A549 (cell line): ENCODE measurements at regions not wholly inside any gene's neighbourhood (a gene's known extent, or its start where the extent isn't known, plus 50 kb on each side); places are given as distances from the start of the nearest gene placed in this dataset.
"Not testable (repeated sequence)": the region's sequence is repeated elsewhere in the genome, so short reads cannot be mapped to it uniquely, and the experiment has no call there.

ENCODE experiments used
- ATAC-seq, 2 experiments: fragments of 200-7000 bp in 1 of 2; fragments of >200 bp in 1 of 2; cut with Nextera tagmentation in 1 of 2; cut with Tn5 transposase in 1 of 2; 3 replicates each; pipeline versions ENCODE4 v1.8.0 to v1.9.1; 2018 to 2020; ENCODE audit warnings: mild to moderate bottlenecking in 1 of 2, moderate library complexity in 1 of 2
- CTCF ChIA-PET: fragments of 300-600 bp; sonication (Branson Sonifier 250); formaldehyde crosslinking; extraction: SDS; loops from one replicate; lab custom pipeline; 2021; ENCODE audit warnings: antibody characterized with exemption, inconsistent platforms; lab: Yijun Ruan, JAX
- POLR2A ChIA-PET: fragments of 350-600 bp; formaldehyde crosslinking; extraction: SDS; loops from one replicate; lab custom pipeline; 2021; ENCODE audit warnings: antibody characterized with exemption, inconsistent platforms; lab: Yijun Ruan, JAX
- DNase-seq, 2 experiments: peaks; one replicate each; pipeline versions ENCODE4 v3.0.0 to v3.0.0-alpha.2; 2011 to 2016; ENCODE audit warnings: low read depth in 1 of 2, low spot score in 1 of 2
- FAIRE-seq: peaks from 2 replicates; lab custom pipeline; 2011; peaks lifted over from hg19 to GRCh38; lab: Jason Lieb, UNC
- H3K27ac ChIP-seq, 2 experiments: fragments of >200 bp; sonication (Bioruptor Twin); formaldehyde crosslinking; 3 replicates each; pipeline ENCODE4 v1.5.1; 2016 to 2017
- H3K4me1 ChIP-seq: fragments of >200 bp; sonication (Bioruptor Twin); formaldehyde crosslinking; 3 replicates; pipeline ENCODE4 v1.6.1; 2016
- H3K4me2 ChIP-seq: fragments of >200 bp; sonication (Bioruptor Twin); formaldehyde crosslinking; 3 replicates; pipeline ENCODE4 v1.6.1; 2016
- H3K4me3 ChIP-seq: fragments of >200 bp; sonication (Bioruptor Twin); formaldehyde crosslinking; 3 replicates; pipeline ENCODE4 v1.5.1; 2016
- H3K9me3 ChIP-seq: fragments of >200 bp; sonication (Bioruptor Twin); formaldehyde crosslinking; 3 replicates; pipeline ENCODE4 v1.6.1; 2016
- EHF ChIP-seq: fragments of 250-450 bp; sonication (Bioruptor Pico); IDR thresholded peaks from 2 replicates; pipeline ENCODE4 v1.5.0; 2020; ENCODE audit warnings: mild to moderate bottlenecking
- EHMT2 ChIP-seq: fragments of 200-600 bp; sonication (generic); IDR thresholded peaks from 2 replicates; pipeline ENCODE4 v1.6.1; 2016; ENCODE audit warnings: antibody characterized with exemption, low read depth, mild to moderate bottlenecking, moderate library complexity
- FOXS1 ChIP-seq: fragments of 250-450 bp; sonication (Bioruptor Pico); IDR thresholded peaks from 2 replicates; pipeline ENCODE4 v1.5.0; 2020; ENCODE audit warnings: mild to moderate bottlenecking, moderate library complexity
- HDAC2 ChIP-seq: fragments of 200-600 bp; sonication (generic); IDR thresholded peaks from 2 replicates; pipeline ENCODE4 v1.6.1; 2016
- HEYL ChIP-seq: fragments of 250-450 bp; sonication (Bioruptor Pico); IDR thresholded peaks from 2 replicates; pipeline ENCODE4 v1.8.0; 2021; ENCODE audit warnings: mild to moderate bottlenecking, moderate library complexity
- MAFK ChIP-seq: fragments of 450-650 bp; IDR thresholded peaks from 2 replicates; pipeline ENCODE4 v1.6.1; 2014; ENCODE audit not compliant: partially characterized antibody
- NR3C1 ChIP-seq: fragments of >200 bp; sonication (Bioruptor Twin); formaldehyde crosslinking; IDR thresholded peaks from 3 replicates; pipeline ENCODE4 v1.6.1; 2017
- RAD21 ChIP-seq, 2 experiments: fragments of >200 bp in 1 of 2; sonication (Bioruptor Twin) in 1 of 2; formaldehyde crosslinking in 1 of 2; IDR thresholded peaks in 1 of 2; conservative IDR thresholded peaks in 1 of 2; 2 replicates in 1 of 2; 3 replicates in 1 of 2; pipeline ENCODE4 v1.6.1; 2012 to 2018; ENCODE audit warnings: inconsistent platforms in 1 of 2
- RNF2 ChIP-seq: fragments of 200-600 bp; sonication (generic); IDR thresholded peaks from 2 replicates; pipeline ENCODE4 v1.6.1; 2016; ENCODE audit warnings: low read depth, mild to moderate bottlenecking, antibody characterized with exemption, moderate library complexity, borderline replicate concordance
- SREBF2 ChIP-seq: fragments of 450-650 bp; IDR thresholded peaks from 2 replicates; pipeline ENCODE4 v1.6.1; 2014; ENCODE audit warnings: mild to moderate bottlenecking, moderate library complexity
- TFCP2L1 ChIP-seq: fragments of 250-450 bp; sonication (Bioruptor Pico); IDR thresholded peaks from 2 replicates; pipeline ENCODE4 v1.5.0; 2021; ENCODE audit warnings: mild to moderate bottlenecking
- ZSCAN20 ChIP-seq: fragments of 250-450 bp; sonication (Bioruptor Pico); IDR thresholded peaks from 2 replicates; pipeline ENCODE4 v1.8.0; 2022; ENCODE audit warnings: mild to moderate bottlenecking, moderate library complexity
- WGBS: methylation state at CpG from one replicate; pipeline ENCODE4 v1.1.6; 2017; ENCODE audit errors: missing lambda C conversion rate; 5-methylcytosine and 5-hydroxymethylcytosine counted together
- TF ChIP-seq, protein P1 (sequence below): fragments of 200-600 bp; sonication (generic); IDR thresholded peaks from 2 replicates; pipeline ENCODE4 v1.6.1; 2016; ENCODE audit warnings: antibody characterized with exemption, mild to moderate bottlenecking, moderate library complexity
- TF ChIP-seq, protein P2 (sequence below): IDR thresholded peaks from 2 replicates; pipeline ENCODE4 v1.6.1; 2012; ENCODE audit warnings: low read depth, borderline replicate concordance
- TF ChIP-seq, protein P3 (sequence below): fragments of >200 bp; sonication (Bioruptor Twin); formaldehyde crosslinking; IDR thresholded peaks from 3 replicates; pipeline ENCODE4 v1.6.1; 2016
- TF ChIP-seq, protein P4 (sequence below): fragments of 450-650 bp; IDR thresholded peaks from 2 replicates; pipeline ENCODE4 v1.6.1; 2014; ENCODE audit warnings: antibody characterized with exemption
- TF ChIP-seq, protein P5 (sequence below): fragments of >200 bp; sonication (Bioruptor Twin); formaldehyde crosslinking; IDR thresholded peaks from 3 replicates; pipeline ENCODE4 v1.5.1; 2016

DNA sequence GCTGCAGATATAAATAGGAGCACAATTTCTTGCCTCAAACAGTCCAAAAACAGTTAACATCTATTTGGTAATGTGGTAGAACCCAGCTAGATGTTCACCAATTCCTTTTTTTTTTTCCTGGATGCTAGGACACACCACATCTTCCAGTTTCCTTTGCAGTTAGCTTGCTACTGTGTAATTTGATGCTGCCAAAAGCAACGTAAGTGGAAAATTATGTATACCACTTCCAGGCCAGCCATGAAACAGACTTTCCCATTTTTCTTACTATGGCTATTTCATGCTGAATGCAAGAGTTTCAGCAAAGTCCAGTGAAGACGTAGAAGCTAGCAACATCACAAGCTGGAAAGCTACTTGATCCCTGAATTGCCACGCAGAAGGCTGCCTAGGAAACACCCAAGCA is 667.2 kb downstream of the TLE1 start (continued):
- no peak for TF ChIP-seq HDAC2
- no peak for TF ChIP-seq ZSCAN20
- no peak for TF ChIP-seq TFCP2L1 (CRISPR knock-in tag)
- TF ChIP-seq, protein P1, sequence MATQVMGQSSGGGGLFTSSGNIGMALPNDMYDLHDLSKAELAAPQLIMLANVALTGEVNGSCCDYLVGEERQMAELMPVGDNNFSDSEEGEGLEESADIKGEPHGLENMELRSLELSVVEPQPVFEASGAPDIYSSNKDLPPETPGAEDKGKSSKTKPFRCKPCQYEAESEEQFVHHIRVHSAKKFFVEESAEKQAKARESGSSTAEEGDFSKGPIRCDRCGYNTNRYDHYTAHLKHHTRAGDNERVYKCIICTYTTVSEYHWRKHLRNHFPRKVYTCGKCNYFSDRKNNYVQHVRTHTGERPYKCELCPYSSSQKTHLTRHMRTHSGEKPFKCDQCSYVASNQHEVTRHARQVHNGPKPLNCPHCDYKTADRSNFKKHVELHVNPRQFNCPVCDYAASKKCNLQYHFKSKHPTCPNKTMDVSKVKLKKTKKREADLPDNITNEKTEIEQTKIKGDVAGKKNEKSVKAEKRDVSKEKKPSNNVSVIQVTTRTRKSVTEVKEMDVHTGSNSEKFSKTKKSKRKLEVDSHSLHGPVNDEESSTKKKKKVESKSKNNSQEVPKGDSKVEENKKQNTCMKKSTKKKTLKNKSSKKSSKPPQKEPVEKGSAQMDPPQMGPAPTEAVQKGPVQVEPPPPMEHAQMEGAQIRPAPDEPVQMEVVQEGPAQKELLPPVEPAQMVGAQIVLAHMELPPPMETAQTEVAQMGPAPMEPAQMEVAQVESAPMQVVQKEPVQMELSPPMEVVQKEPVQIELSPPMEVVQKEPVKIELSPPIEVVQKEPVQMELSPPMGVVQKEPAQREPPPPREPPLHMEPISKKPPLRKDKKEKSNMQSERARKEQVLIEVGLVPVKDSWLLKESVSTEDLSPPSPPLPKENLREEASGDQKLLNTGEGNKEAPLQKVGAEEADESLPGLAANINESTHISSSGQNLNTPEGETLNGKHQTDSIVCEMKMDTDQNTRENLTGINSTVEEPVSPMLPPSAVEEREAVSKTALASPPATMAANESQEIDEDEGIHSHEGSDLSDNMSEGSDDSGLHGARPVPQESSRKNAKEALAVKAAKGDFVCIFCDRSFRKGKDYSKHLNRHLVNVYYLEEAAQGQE = no peak
- no peak for TF ChIP-seq RAD21 (conservative IDR thresholded peaks at IDR 0.05 in 1 of 2, IDR thresholded peaks at IDR 0.05 in 1 of 2)

DNA sequence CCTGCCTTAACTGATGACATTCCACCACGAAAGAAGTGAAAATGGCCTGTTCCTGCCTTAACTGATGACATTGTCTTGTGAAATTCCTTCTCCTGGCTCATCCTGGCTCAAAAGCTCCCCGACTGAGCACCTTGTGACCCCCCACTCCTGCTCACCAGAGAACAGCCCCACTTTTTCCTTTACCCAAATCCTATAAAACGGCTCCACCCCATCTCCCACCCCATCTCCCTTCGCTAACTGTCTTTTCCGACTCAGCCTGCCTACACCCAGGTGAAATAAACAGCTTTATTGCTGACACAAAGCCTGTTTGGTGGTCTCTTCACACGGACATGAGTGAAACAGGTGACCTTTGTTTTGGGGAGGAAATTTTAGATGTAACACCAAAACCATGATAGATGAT is 674.4 kb downstream of the TLE1 start:
- DNase-seq, H3K27ac ChIP-seq, POLR2A ChIA-PET, FAIRE-seq, H3K4me3 ChIP-seq, H3K4me1 ChIP-seq, CTCF ChIA-PET, H3K9me3 ChIP-seq, H3K4me2 ChIP-seq, ATAC-seq: not testable (repeated sequence)
- 56% methylated on average over 6 of the region's 6 CpGs for WGBS

DNA sequence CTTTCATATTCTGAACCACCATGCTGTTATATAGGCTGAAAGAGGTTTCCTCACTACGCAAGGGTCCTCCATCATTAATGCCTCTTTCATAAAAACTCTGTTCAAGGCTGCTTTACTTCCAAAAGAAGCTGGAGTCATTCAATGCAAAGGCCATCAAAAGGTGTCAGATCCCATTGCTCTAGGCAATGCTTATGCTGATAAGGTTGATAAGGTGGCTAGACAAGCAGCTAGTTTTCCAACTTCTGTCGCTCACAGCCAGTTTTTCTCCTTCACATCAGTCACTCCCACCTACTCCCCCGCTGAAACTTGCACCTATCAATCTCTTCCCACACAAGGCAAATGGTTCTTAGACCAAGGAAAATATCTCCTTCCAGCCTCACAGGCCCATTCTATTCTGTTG is 676.2 kb downstream of the TLE1 start:
- H3K27ac ChIP-seq, CTCF ChIA-PET, DNase-seq, H3K4me2 ChIP-seq, H3K4me1 ChIP-seq, ATAC-seq, POLR2A ChIA-PET, H3K9me3 ChIP-seq, FAIRE-seq, H3K4me3 ChIP-seq: not testable (repeated sequence)
- 79% methylated on average over 3 of the region's 3 CpGs for WGBS

DNA sequence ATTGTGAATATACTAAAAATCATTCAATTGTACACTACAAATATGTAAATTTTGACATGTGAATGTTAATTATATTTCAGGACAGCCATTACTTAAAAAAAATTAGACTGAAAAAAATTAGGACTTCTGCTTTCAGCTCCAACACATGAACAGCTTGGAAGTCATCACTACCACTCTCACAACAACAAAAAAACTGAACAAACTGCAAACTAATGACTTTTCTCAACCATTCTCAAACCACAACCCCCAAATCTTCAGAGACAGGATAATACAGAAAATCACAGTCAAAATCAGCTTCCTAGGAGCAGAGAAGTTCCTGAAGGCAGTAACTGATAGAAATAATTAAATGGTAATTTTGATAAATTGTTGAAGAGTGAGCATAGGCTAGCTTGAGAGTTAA is 686.4 kb downstream of the TLE1 start:
- FAIRE-seq = peak; percentile 32
- POLR2A ChIA-PET = no interaction called here
- H3K9me3 ChIP-seq = no peaks in the 10 kb centered on the region
- TF ChIP-seq, protein P2, sequence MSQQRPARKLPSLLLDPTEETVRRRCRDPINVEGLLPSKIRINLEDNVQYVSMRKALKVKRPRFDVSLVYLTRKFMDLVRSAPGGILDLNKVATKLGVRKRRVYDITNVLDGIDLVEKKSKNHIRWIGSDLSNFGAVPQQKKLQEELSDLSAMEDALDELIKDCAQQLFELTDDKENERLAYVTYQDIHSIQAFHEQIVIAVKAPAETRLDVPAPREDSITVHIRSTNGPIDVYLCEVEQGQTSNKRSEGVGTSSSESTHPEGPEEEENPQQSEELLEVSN = no peak
- no peak for TF ChIP-seq MAFK
- TF ChIP-seq, all 56 proteins: peak for 0
- H3K4me2 ChIP-seq = no peak overlapping the region
- H3K4me3 ChIP-seq = no peak overlapping the region
- no peaks in the 10 kb centered on the region for H3K4me1 ChIP-seq
- no peak for DNase-seq
- no peak for ATAC-seq
- CTCF ChIA-PET = no interaction called here
- H3K27ac ChIP-seq = no peak overlapping the region

DNA sequence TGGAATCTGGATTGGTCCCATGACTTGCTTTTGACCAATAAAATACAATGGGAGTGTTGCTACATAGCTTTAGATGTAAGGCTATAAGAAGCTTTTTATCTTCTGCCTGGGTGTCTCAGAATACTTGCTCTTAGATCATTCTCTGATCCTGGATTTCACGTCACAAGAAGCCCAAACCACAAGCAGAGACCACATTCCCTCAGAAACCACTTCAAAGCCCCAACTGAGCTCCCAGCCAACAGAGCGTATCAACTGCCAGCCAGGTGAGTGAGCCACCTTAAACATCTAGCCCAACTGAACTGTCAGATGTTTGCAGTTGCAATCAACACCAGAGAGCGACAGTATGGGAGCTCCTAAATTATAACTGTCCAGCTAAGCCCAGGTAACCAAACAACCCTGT is 687.1 kb downstream of the TLE1 start:
- no peak overlapping the region for H3K4me3 ChIP-seq
- POLR2A ChIA-PET = no interaction called here
- TF ChIP-seq RNF2 (no peak), SREBF2 (no peak), NR3C1 (no peak), FOXS1 (CRISPR knock-in tag) (no peak), EHMT2 (no peak), EHF (CRISPR knock-in tag) (no peak), HEYL (CRISPR knock-in tag) (no peak)
- TF ChIP-seq, protein P3, sequence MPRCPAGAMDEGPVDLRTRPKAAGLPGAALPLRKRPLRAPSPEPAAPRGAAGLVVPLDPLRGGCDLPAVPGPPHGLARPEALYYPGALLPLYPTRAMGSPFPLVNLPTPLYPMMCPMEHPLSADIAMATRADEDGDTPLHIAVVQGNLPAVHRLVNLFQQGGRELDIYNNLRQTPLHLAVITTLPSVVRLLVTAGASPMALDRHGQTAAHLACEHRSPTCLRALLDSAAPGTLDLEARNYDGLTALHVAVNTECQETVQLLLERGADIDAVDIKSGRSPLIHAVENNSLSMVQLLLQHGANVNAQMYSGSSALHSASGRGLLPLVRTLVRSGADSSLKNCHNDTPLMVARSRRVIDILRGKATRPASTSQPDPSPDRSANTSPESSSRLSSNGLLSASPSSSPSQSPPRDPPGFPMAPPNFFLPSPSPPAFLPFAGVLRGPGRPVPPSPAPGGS = no peak
- TF ChIP-seq, protein P4, sequence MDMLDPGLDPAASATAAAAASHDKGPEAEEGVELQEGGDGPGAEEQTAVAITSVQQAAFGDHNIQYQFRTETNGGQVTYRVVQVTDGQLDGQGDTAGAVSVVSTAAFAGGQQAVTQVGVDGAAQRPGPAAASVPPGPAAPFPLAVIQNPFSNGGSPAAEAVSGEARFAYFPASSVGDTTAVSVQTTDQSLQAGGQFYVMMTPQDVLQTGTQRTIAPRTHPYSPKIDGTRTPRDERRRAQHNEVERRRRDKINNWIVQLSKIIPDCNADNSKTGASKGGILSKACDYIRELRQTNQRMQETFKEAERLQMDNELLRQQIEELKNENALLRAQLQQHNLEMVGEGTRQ = no peak
- TF ChIP-seq, protein P5, sequence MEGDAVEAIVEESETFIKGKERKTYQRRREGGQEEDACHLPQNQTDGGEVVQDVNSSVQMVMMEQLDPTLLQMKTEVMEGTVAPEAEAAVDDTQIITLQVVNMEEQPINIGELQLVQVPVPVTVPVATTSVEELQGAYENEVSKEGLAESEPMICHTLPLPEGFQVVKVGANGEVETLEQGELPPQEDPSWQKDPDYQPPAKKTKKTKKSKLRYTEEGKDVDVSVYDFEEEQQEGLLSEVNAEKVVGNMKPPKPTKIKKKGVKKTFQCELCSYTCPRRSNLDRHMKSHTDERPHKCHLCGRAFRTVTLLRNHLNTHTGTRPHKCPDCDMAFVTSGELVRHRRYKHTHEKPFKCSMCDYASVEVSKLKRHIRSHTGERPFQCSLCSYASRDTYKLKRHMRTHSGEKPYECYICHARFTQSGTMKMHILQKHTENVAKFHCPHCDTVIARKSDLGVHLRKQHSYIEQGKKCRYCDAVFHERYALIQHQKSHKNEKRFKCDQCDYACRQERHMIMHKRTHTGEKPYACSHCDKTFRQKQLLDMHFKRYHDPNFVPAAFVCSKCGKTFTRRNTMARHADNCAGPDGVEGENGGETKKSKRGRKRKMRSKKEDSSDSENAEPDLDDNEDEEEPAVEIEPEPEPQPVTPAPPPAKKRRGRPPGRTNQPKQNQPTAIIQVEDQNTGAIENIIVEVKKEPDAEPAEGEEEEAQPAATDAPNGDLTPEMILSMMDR = no peak
- H3K27ac ChIP-seq = no peak overlapping the region
- DNase-seq (no peak), FAIRE-seq (no peak), ATAC-seq (no peak)
- no peaks in the 10 kb centered on the region for H3K4me1 ChIP-seq
- WGBS = 76% methylated on average over 3 of the region's 3 CpGs
- no peaks in the 10 kb centered on the region for H3K9me3 ChIP-seq
- CTCF ChIA-PET = no interaction called here
- H3K4me2 ChIP-seq = no peak overlapping the region
